A673 (cell line): ENCODE measurements at regions not wholly inside any gene's neighbourhood (a gene's known extent, or its start where the extent isn't known, plus 50 kb on each side); places are given as distances from the start of the nearest gene placed in this dataset.

ENCODE experiments used
- EZH2 ChIP-seq: fragments of 200-600 bp; sonication (generic); IDR thresholded peaks from 2 replicates; pipeline ENCODE4 v1.6.1; 2017; ENCODE audit warnings: borderline replicate concordance, low read depth, mild to moderate bottlenecking, mixed read lengths, antibody characterized with exemption, low read length; ENCODE audit not compliant: poor library complexity, severe bottlenecking
- TF ChIP-seq, protein P1 (sequence below): fragments of 300-800, 200-600 bp; sonication (generic); conservative IDR thresholded peaks from 2 replicates; pipeline ENCODE4 v1.5.1; 2017; ENCODE audit warnings: low read depth, mild to moderate bottlenecking, antibody characterized with exemption, low read length, moderate library complexity, mixed read lengths

DNA sequence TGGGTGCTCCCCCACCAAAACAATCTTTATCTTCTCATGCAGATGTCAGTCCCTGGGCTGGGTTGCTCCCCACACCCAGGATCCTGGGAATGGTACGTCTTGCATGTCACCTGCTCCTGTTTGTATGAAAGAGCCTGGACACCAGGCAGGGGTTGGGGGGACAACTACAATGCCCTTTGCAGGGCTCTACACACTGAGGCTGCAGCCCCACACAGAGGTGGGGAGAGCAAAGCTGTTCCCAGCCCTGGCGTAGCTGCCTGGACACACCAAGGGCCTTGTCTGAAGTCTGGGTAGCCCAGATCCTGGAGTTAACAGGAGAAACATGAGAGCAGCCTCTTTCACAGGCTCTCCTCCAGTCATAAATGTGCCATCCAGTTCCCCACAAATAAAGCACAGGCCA, 61.2 kb upstream of the TMEM72 start:
- TF ChIP-seq, protein P1, sequence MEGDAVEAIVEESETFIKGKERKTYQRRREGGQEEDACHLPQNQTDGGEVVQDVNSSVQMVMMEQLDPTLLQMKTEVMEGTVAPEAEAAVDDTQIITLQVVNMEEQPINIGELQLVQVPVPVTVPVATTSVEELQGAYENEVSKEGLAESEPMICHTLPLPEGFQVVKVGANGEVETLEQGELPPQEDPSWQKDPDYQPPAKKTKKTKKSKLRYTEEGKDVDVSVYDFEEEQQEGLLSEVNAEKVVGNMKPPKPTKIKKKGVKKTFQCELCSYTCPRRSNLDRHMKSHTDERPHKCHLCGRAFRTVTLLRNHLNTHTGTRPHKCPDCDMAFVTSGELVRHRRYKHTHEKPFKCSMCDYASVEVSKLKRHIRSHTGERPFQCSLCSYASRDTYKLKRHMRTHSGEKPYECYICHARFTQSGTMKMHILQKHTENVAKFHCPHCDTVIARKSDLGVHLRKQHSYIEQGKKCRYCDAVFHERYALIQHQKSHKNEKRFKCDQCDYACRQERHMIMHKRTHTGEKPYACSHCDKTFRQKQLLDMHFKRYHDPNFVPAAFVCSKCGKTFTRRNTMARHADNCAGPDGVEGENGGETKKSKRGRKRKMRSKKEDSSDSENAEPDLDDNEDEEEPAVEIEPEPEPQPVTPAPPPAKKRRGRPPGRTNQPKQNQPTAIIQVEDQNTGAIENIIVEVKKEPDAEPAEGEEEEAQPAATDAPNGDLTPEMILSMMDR, result no peak
- no peak for TF ChIP-seq EZH2
